ENCODE measurements at regions not wholly inside any gene's neighbourhood (a gene's known extent, or its start where the extent isn't known, plus 50 kb on each side); places are given as distances from the start of the nearest gene placed in this dataset.

DNA sequence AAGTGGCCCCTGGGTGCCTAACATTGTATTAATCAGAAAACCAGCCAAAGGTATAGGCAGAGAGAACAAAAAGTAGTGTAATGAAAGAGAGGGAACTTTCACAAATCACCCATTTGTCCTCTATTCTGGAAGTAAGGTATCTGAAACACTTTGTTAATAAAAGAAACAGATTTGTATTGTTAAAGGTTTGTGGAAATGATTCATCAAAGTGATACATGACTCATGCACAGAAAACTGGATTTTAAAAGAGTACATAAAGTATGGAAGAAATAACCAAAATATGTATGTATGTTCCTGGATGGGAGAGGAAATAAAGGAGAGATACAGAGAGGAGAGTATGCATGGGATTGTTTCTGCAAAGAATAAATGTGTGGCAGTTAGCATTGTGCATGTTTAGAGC, 126.8 kb downstream of the RGS21 start:
- TF ChIP-seq CTCF (IDR thresholded peaks at IDR 0.05) (no peak), POLR2A (IDR thresholded peaks at IDR 0.05) (no peak)

All from gastroesophageal sphincter (tissue), 3 donors.